Adrenal gland (tissue), 5 donors: ENCODE measurements at regions not wholly inside any gene's neighbourhood (a gene's known extent, or its start where the extent isn't known, plus 50 kb on each side); places are given as distances from the start of the nearest gene placed in this dataset.

Experiments used
- CTCF ChIP-seq, 6 experiments: fragments of 450-650 bp in 4 of 6; fragments of 200-600 bp in 2 of 6; sonication (generic) in 1 of 6; IDR thresholded peaks; 1 replicate in 5 of 6; 2 replicates in 1 of 6; pipeline versions ENCODE4 v1.5.1 to v1.8.0; 2016 to 2021; ENCODE audit warnings: antibody characterized with exemption in 6 of 6, mild to moderate bottlenecking in 2 of 6, moderate library complexity in 1 of 6
- POLR2A ChIP-seq, 2 donors: fragments of 450-650 bp; IDR thresholded peaks; one replicate each; pipeline ENCODE4 v1.6.1; 2017; ENCODE audit warnings: antibody characterized with exemption in 2 of 2, mild to moderate bottlenecking in 2 of 2, moderate library complexity in 1 of 2
- donor health status: DM: no; HTN: no; CAD: no.

GRCh38 chr12:27899151-27899661 is 73.3 kb downstream of the PTHLH start:
- TF ChIP-seq CTCF (IDR thresholded peaks at IDR 0.05) (no peak), POLR2A (IDR thresholded peaks at IDR 0.05) (no peak)
